PC-3 (cell line): ENCODE measurements at regions not wholly inside any gene's neighbourhood (a gene's known extent, or its start where the extent isn't known, plus 50 kb on each side); places are given as distances from the start of the nearest gene placed in this dataset.

ENCODE experiments used
- ATAC-seq: fragments of 200-7000 bp; cut with Tn5 transposase; 2 replicates; pipeline ENCODE4 v1.9.1; 2020; ENCODE audit warnings: mild to moderate bottlenecking, moderate library complexity
- BruUV-seq: library from RNA; stranded (reverse); fragments of 400-500 nt; replicated peaks from 2 replicates; lab custom pipeline; 2021; lab: Mats Ljungman, UMichigan
- CTCF ChIA-PET: fragments of 300-600 bp; sonication (Branson Sonifier 250); formaldehyde crosslinking; loops from one replicate; lab custom pipeline; 2022; ENCODE audit warnings: antibody characterized with exemption; lab: Charles Lee
- POLR2A ChIA-PET: fragments of 300-600 bp; sonication (Branson Sonifier 250); formaldehyde crosslinking; loops from one replicate; lab custom pipeline; 2022; ENCODE audit warnings: antibody characterized with exemption; ENCODE audit not compliant: unreplicated experiment; lab: Charles Lee
- DNase-seq: peaks from one replicate; pipeline ENCODE4 v3.0.0-alpha.2; 2015
- H2AFZ ChIP-seq: fragments of 300-600 bp; sonication (generic); 2 replicates; pipeline ENCODE4 v1.6.0; 2016; ENCODE audit warnings: antibody characterized with exemption, low read length
- H3F3A ChIP-seq: fragments of 300-600 bp; sonication (generic); one replicate; pipeline ENCODE4 v1.6.0; 2017; ENCODE audit warnings: antibody characterized with exemption, low read length, control low read depth, mild to moderate bottlenecking; ENCODE audit not compliant: unreplicated experiment
- H3K27ac ChIP-seq: fragments of 300-600 bp; sonication (generic); 2 replicates; pipeline ENCODE4 v1.5.1; 2016; ENCODE audit warnings: mild to moderate bottlenecking, low read length
- H3K27me3 ChIP-seq: fragments of 300-600 bp; sonication (generic); 2 replicates; pipeline ENCODE4 v1.6.1; 2016; ENCODE audit warnings: low read length, mixed read lengths
- H3K36me3 ChIP-seq: fragments of 300-600 bp; sonication (generic); 2 replicates; pipeline ENCODE4 v1.6.1; 2016; ENCODE audit warnings: low read depth, mixed run types, low read length, mixed read lengths
- H3K4me1 ChIP-seq: fragments of 300-600 bp; sonication (generic); 2 replicates; pipeline ENCODE4 v1.5.1; 2016; ENCODE audit warnings: low read length; ENCODE audit not compliant: insufficient read depth
- H3K4me2 ChIP-seq: fragments of 300-600 bp; sonication (generic); 2 replicates; pipeline ENCODE4 v1.6.0; 2016; ENCODE audit warnings: low read length
- H3K4me3 ChIP-seq: fragments of 300-600 bp; sonication (generic); 2 replicates; pipeline ENCODE4 v1.5.1; 2016; ENCODE audit warnings: mild to moderate bottlenecking, low read length, mixed read lengths
- H3K79me2 ChIP-seq: fragments of 300-600 bp; sonication (generic); 2 replicates; pipeline ENCODE4 v1.6.1; 2017; ENCODE audit warnings: low read length, mixed read lengths
- H3K9ac ChIP-seq: fragments of 300-600 bp; sonication (generic); 2 replicates; pipeline ENCODE4 v1.6.0; 2016; ENCODE audit warnings: mild to moderate bottlenecking, low read length
- H3K9me2 ChIP-seq: fragments of 300-600 bp; sonication (generic); replicated peaks from 2 replicates; pipeline ENCODE4 v1.6.1; 2016; ENCODE audit warnings: mixed run types, low read length, mixed read lengths
- H3K9me3 ChIP-seq: fragments of 300-600 bp; sonication (generic); 2 replicates; pipeline ENCODE4 v1.6.1; 2016; ENCODE audit warnings: low read length, mixed read lengths
- H4K20me1 ChIP-seq: fragments of 300-600 bp; sonication (generic); 2 replicates; pipeline ENCODE4 v1.6.1; 2016; ENCODE audit warnings: low read length, mixed read lengths
- EZH2 ChIP-seq: fragments of 300-600 bp; sonication (generic); IDR thresholded peaks from one replicate; pipeline ENCODE4 v1.6.1; 2017; ENCODE audit warnings: antibody characterized with exemption, mild to moderate bottlenecking, low read length; ENCODE audit not compliant: unreplicated experiment
- EZH2phosphoT487 ChIP-seq: fragments of 300-600 bp; sonication (generic); IDR thresholded peaks from 2 replicates; pipeline ENCODE4 v1.6.1; 2018; ENCODE audit warnings: mild to moderate bottlenecking, antibody characterized with exemption, low read length, borderline replicate concordance
- intact Hi-C: fragments of 100-400 bp; cut with micrococcal nuclease; formaldehyde crosslinking; loops from 2 replicates; pipeline ENCODE4 v1.9.0; 2023
- TF ChIP-seq, protein P1 (sequence below): fragments of 300-600 bp; sonication (generic); conservative IDR thresholded peaks from 2 replicates; pipeline ENCODE4 v1.5.1; 2017; ENCODE audit warnings: antibody characterized with exemption, low read depth, mild to moderate bottlenecking, low read length

GRCh38 chrX:42456176-42456700 lies 321.7 kb downstream of the PPP1R2C start:
- ChIA-PET POLR2A (no interaction called here), CTCF (no interaction called here)
- H3K27ac ChIP-seq, result no peak overlapping the region
- no TSS peak for BruUV-seq
- TF ChIP-seq, protein P1, sequence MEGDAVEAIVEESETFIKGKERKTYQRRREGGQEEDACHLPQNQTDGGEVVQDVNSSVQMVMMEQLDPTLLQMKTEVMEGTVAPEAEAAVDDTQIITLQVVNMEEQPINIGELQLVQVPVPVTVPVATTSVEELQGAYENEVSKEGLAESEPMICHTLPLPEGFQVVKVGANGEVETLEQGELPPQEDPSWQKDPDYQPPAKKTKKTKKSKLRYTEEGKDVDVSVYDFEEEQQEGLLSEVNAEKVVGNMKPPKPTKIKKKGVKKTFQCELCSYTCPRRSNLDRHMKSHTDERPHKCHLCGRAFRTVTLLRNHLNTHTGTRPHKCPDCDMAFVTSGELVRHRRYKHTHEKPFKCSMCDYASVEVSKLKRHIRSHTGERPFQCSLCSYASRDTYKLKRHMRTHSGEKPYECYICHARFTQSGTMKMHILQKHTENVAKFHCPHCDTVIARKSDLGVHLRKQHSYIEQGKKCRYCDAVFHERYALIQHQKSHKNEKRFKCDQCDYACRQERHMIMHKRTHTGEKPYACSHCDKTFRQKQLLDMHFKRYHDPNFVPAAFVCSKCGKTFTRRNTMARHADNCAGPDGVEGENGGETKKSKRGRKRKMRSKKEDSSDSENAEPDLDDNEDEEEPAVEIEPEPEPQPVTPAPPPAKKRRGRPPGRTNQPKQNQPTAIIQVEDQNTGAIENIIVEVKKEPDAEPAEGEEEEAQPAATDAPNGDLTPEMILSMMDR, result no peak
- TF ChIP-seq EZH2phosphoT487 (no peak), EZH2 (no peak)
- H3K27me3 ChIP-seq, result no peaks in the 10 kb centered on the region
- no peak overlapping the region for H3K4me2 ChIP-seq
- ATAC-seq (no peak), DNase-seq (no peak)
- no peaks in the 10 kb centered on the region for H3K9me3 ChIP-seq
- H3K9ac ChIP-seq, result no peak overlapping the region
- no peaks in the 10 kb centered on the region for H4K20me1 ChIP-seq
- no peak overlapping the region for H2AFZ ChIP-seq
- no peaks in the 10 kb centered on the region for H3K79me2 ChIP-seq
- no peaks in the 10 kb centered on the region for H3F3A ChIP-seq
- H3K36me3 ChIP-seq, result no peaks in the 10 kb centered on the region
- no peaks in the 10 kb centered on the region for H3K9me2 ChIP-seq
- intact Hi-C loops, result no loop called here
- H3K4me1 ChIP-seq, result no peaks in the 10 kb centered on the region
- no peak overlapping the region for H3K4me3 ChIP-seq

DNA sequence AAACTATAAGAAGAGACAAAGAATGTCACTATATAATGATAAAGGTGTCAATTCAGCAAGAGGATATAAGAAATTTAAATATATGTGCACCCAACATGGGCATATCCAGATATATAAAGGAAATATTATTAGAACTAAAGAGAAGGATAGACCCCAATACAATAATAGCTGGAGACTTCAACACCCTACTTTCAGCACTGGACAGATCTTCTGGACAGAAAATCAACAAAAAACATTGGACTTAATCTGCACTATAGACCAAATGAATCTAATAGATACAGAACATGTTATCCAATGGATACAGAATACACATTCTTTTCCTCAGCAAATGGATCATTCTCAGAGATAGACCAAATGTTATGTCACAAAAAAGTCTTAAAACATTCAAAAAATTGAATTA lies 327.7 kb downstream of the PPP1R2C start:
- no peaks in the 10 kb centered on the region for H3K9me2 ChIP-seq
- CTCF ChIA-PET, result no interaction called here
- no peak overlapping the region for H3K4me3 ChIP-seq
- no peak overlapping the region for H3K4me2 ChIP-seq
- H4K20me1 ChIP-seq, result no peaks in the 10 kb centered on the region
- POLR2A ChIA-PET, result no interaction called here
- intact Hi-C loops, result no loop called here
- no peak overlapping the region for H2AFZ ChIP-seq
- no peak overlapping the region for H3K9ac ChIP-seq
- no peaks in the 10 kb centered on the region for H3K36me3 ChIP-seq
- H3F3A ChIP-seq, result no peaks in the 10 kb centered on the region
- no peak for ATAC-seq
- BruUV-seq, result no TSS peak
- no peaks in the 10 kb centered on the region for H3K79me2 ChIP-seq
- H3K9me3 ChIP-seq, result no peaks in the 10 kb centered on the region
- no peaks in the 10 kb centered on the region for H3K4me1 ChIP-seq
- DNase-seq, result no peak
- no peak overlapping the region for H3K27ac ChIP-seq
- TF ChIP-seq EZH2phosphoT487, result no peak
- TF ChIP-seq, protein P1, result no peak
- TF ChIP-seq EZH2, result no peak
- no peaks in the 10 kb centered on the region for H3K27me3 ChIP-seq

- Histone ChIP-seq H4K20me1 (no peaks in the 10 kb centered on the region), H3K9me3 (no peaks in the 10 kb centered on the region), H3K4me3 (no peak overlapping the region), H3K36me3 (no peaks in the 10 kb centered on the region), H2AFZ (no peak overlapping the region), H3K9me2 (no peaks in the 10 kb centered on the region), H3K9ac (no peak overlapping the region), H3K4me1 (no peaks in the 10 kb centered on the region), H3K27me3 (no peaks in the 10 kb centered on the region), H3K4me2 (no peak overlapping the region), H3K27ac (no peak overlapping the region), H3F3A (no peaks in the 10 kb centered on the region), H3K79me2 (no peaks in the 10 kb centered on the region)
- ATAC-seq, result no peak
- DNase-seq, result no peak
- ChIA-PET CTCF (no interaction called here), POLR2A (no interaction called here)
- no peak for TF ChIP-seq EZH2phosphoT487
- no peak for TF ChIP-seq EZH2
- TF ChIP-seq, protein P1, result no peak
- intact Hi-C loops, result no loop called here
- BruUV-seq, result no TSS peak
Observed at GRCh38 chrX:42443267-42443666, 334.7 kb downstream of the PPP1R2C start.
